ENCODE measurements at regions not wholly inside any gene's neighbourhood (a gene's known extent, or its start where the extent isn't known, plus 50 kb on each side); places are given as distances from the start of the nearest gene placed in this dataset.

- Histone ChIP-seq H3K27me3 (ENCODE audit: control insufficient read depth, insufficient read depth, low read length) (no peaks in the 10 kb centered on the region), H3K27ac (ENCODE audit: low read depth, low read length) (no peak overlapping the region), H3K4me1 (ENCODE audit: control insufficient read depth, insufficient read depth, low read length) (no peaks in the 10 kb centered on the region), H3K4me3 (ENCODE audit: low read depth, low read length) (no peak overlapping the region), H3K9me3 (ENCODE audit: control insufficient read depth, insufficient read depth, low read length) (peaks cover 2% of the 10 kb centered on the region), H3K36me3 (ENCODE audit: control insufficient read depth, insufficient read depth, low read length) (no peaks in the 10 kb centered on the region)
- WGBS (ENCODE audit: insufficient coverage): no CpG with 5 or more reads among the region's 3 CpGs
- DNase-seq (ENCODE audit: low read depth in 4 of 6, low spot score in 6 of 6): no peak
These were observed 2194.3 kb upstream of the CELF4 start for GRCh38 chr18:39759926-39760325.

- Histone ChIP-seq H3K4me3 (ENCODE audit: low read depth, low read length) (no peak overlapping the region), H3K4me1 (ENCODE audit: control insufficient read depth, insufficient read depth, low read length) (no peaks in the 10 kb centered on the region), H3K27ac (ENCODE audit: low read depth, low read length) (no peak overlapping the region), H3K27me3 (ENCODE audit: control insufficient read depth, insufficient read depth, low read length) (no peaks in the 10 kb centered on the region), H3K36me3 (ENCODE audit: control insufficient read depth, insufficient read depth, low read length) (no peaks in the 10 kb centered on the region), H3K9me3 (ENCODE audit: control insufficient read depth, insufficient read depth, low read length) (peaks cover 2% of the 10 kb centered on the region)
- DNase-seq (ENCODE audit: low read depth in 4 of 6, low spot score in 6 of 6): no peak
- 89% methylated on average over 3 of the region's 4 CpGs for WGBS (ENCODE audit: insufficient coverage)
These were observed 2187.6 kb upstream of the CELF4 start for GRCh38 chr18:39753178-39753577.

DNA sequence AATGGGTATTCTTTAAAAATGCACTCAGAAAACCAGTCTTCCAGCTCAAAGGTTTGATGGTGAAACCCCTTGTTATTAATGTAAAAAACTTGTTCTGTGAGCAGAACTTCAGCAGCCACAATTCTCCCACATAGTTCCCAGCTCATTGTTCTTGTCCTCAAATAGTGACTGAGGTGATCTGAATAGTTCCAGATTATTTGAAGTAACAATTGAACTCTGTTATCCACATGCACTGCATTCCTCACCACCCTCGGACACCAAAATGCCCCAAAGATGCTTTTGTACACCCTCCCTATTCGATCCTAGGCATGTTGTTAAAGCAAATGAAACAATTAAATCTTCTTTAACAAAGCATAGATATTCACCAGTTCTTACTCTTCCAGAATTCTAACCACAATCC is 2186.8 kb upstream of the CELF4 start:
- Histone ChIP-seq H3K27me3 (ENCODE audit: control insufficient read depth, insufficient read depth, low read length) (no peaks in the 10 kb centered on the region), H3K27ac (ENCODE audit: low read depth, low read length) (no peak overlapping the region), H3K9me3 (ENCODE audit: control insufficient read depth, insufficient read depth, low read length) (no peaks in the 10 kb centered on the region), H3K4me1 (ENCODE audit: control insufficient read depth, insufficient read depth, low read length) (no peaks in the 10 kb centered on the region), H3K4me3 (ENCODE audit: low read depth, low read length) (no peak overlapping the region), H3K36me3 (ENCODE audit: control insufficient read depth, insufficient read depth, low read length) (no peaks in the 10 kb centered on the region)
- WGBS (ENCODE audit: insufficient coverage): 60% methylated on average over 1 of the region's 2 CpGs
- DNase-seq (ENCODE audit: low read depth in 4 of 6, low spot score in 6 of 6): no peak

DNA sequence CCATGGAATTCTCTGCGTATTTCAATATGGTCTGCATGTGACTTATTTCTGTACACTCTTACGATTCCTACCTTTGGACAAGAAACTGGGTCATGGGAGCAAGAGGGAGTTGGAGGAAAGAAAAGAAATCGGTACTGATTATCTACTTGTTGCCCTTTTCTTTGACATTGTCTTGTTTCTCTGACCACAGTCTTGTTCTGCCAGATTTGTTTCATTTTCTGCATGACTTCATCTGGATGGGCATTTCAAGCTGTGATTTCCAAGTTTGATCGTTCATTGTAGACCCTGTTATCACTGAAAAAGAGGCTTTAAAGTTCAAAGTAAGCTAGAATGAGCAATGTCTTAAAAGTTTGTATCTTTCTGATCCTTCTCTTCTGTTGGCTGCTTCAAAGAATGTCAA is 2186.3 kb upstream of the CELF4 start:
- Histone ChIP-seq H3K27ac (ENCODE audit: low read depth, low read length) (no peak overlapping the region), H3K9me3 (ENCODE audit: control insufficient read depth, insufficient read depth, low read length) (no peaks in the 10 kb centered on the region), H3K27me3 (ENCODE audit: control insufficient read depth, insufficient read depth, low read length) (no peaks in the 10 kb centered on the region), H3K4me1 (ENCODE audit: control insufficient read depth, insufficient read depth, low read length) (no peaks in the 10 kb centered on the region), H3K36me3 (ENCODE audit: control insufficient read depth, insufficient read depth, low read length) (no peaks in the 10 kb centered on the region), H3K4me3 (ENCODE audit: low read depth, low read length) (no peak overlapping the region)
- 83% methylated on average over 3 of the region's 4 CpGs for WGBS (ENCODE audit: insufficient coverage)
- no peak for DNase-seq (ENCODE audit: low read depth in 4 of 6, low spot score in 6 of 6)

DNA sequence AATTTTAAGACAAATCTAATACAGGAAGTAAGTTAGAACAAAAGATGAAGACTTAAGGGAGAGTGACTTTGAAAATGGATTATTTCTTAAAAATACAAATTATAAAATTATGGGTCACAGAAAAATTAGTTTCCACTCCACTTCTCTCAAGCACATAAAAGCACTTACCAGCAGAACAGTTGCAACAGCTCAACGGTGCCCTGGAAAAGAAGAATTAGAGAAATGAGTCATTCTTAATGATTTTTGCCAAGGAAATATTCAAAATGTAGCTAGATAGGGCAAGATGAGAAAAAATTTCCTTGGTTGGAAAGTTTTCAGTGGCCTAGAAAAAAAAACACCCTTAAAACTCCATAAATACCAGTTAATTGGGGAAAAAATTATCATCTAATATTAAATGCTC is 2185.6 kb upstream of the CELF4 start:
- Histone ChIP-seq H3K27ac (ENCODE audit: low read depth, low read length) (no peak overlapping the region), H3K36me3 (ENCODE audit: control insufficient read depth, insufficient read depth, low read length) (no peaks in the 10 kb centered on the region), H3K9me3 (ENCODE audit: control insufficient read depth, insufficient read depth, low read length) (no peaks in the 10 kb centered on the region), H3K4me3 (ENCODE audit: low read depth, low read length) (no peak overlapping the region), H3K4me1 (ENCODE audit: control insufficient read depth, insufficient read depth, low read length) (no peaks in the 10 kb centered on the region), H3K27me3 (ENCODE audit: control insufficient read depth, insufficient read depth, low read length) (no peaks in the 10 kb centered on the region)
- DNase-seq (ENCODE audit: low read depth in 4 of 6, low spot score in 6 of 6): no peak
- WGBS (ENCODE audit: insufficient coverage): no CpG with 5 or more reads among the region's 1 CpG

DNA sequence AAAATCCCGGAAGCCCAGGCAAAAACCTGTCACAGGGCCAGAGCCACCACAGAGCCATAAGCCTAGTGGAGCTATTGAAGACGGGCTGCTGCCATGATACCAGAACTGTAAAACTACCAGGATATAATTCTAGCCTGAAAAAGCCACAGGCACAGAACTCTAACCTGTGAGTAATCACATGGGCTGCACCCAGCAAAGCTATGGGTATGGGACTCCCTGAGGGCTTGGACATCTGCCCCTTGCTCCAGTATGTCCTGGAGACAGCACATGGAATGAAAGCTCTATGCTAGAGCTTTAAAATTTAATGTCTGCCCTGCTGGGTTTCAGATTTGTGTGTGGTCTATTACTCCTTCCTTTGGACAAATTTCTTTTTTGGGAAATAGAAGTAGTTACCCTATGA is 2183.6 kb upstream of the CELF4 start:
- Histone ChIP-seq H3K4me3 (ENCODE audit: low read depth, low read length) (no peak overlapping the region), H3K36me3 (ENCODE audit: control insufficient read depth, insufficient read depth, low read length) (no peaks in the 10 kb centered on the region), H3K9me3 (ENCODE audit: control insufficient read depth, insufficient read depth, low read length) (no peaks in the 10 kb centered on the region), H3K27me3 (ENCODE audit: control insufficient read depth, insufficient read depth, low read length) (no peaks in the 10 kb centered on the region), H3K27ac (ENCODE audit: low read depth, low read length) (no peak overlapping the region), H3K4me1 (ENCODE audit: control insufficient read depth, insufficient read depth, low read length) (no peaks in the 10 kb centered on the region)
- no peak for DNase-seq (ENCODE audit: low read depth in 4 of 6, low spot score in 6 of 6)
- WGBS (ENCODE audit: insufficient coverage): 90% methylated on average over 2 of the region's 2 CpGs

DNA sequence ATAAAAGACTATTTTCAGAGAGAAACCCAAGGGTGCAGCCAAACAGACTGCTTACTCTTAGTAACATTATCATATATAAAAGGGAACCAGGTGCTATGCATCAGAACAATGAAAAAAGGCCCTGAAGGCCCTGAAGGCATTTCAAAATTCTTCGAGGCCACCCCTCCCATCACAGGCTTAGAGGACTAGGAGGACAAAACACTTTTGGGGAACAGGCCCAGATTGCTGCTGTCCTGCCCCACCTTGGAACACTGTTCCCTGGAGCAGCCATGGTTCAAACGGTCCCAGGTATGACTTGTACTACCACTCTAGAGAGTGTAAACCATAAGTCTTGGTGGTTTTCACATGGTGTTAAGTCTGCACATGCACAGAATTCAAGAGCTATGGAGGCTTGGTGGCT is 2183.1 kb upstream of the CELF4 start:
- 100% methylated on average over 1 of the region's 2 CpGs for WGBS (ENCODE audit: insufficient coverage)
- Histone ChIP-seq H3K4me3 (ENCODE audit: low read depth, low read length) (no peak overlapping the region), H3K36me3 (ENCODE audit: control insufficient read depth, insufficient read depth, low read length) (no peaks in the 10 kb centered on the region), H3K27ac (ENCODE audit: low read depth, low read length) (no peak overlapping the region), H3K4me1 (ENCODE audit: control insufficient read depth, insufficient read depth, low read length) (no peaks in the 10 kb centered on the region), H3K27me3 (ENCODE audit: control insufficient read depth, insufficient read depth, low read length) (no peaks in the 10 kb centered on the region), H3K9me3 (ENCODE audit: control insufficient read depth, insufficient read depth, low read length) (no peaks in the 10 kb centered on the region)
- no peak for DNase-seq (ENCODE audit: low read depth in 4 of 6, low spot score in 6 of 6)

GRCh38 chr18:39746201-39746600 is 2180.6 kb upstream of the CELF4 start:
- H3K27me3 ChIP-seq (ENCODE audit: control insufficient read depth, insufficient read depth, low read length): no peaks in the 10 kb centered on the region
- H3K4me3 ChIP-seq (ENCODE audit: low read depth, low read length): no peak overlapping the region
- no peaks in the 10 kb centered on the region for H3K9me3 ChIP-seq (ENCODE audit: control insufficient read depth, insufficient read depth, low read length)
- no peaks in the 10 kb centered on the region for H3K4me1 ChIP-seq (ENCODE audit: control insufficient read depth, insufficient read depth, low read length)
- 89% methylated on average over 1 of the region's 4 CpGs for WGBS (ENCODE audit: insufficient coverage)
- H3K27ac ChIP-seq (ENCODE audit: low read depth, low read length): no peak overlapping the region
- no peaks in the 10 kb centered on the region for H3K36me3 ChIP-seq (ENCODE audit: control insufficient read depth, insufficient read depth, low read length)
- no peak for DNase-seq (ENCODE audit: low read depth in 4 of 6, low spot score in 6 of 6)

- Histone ChIP-seq H3K4me1 (ENCODE audit: control insufficient read depth, insufficient read depth, low read length) (no peaks in the 10 kb centered on the region), H3K36me3 (ENCODE audit: control insufficient read depth, insufficient read depth, low read length) (no peaks in the 10 kb centered on the region), H3K9me3 (ENCODE audit: control insufficient read depth, insufficient read depth, low read length) (no peaks in the 10 kb centered on the region), H3K27ac (ENCODE audit: low read depth, low read length) (no peak overlapping the region), H3K27me3 (ENCODE audit: control insufficient read depth, insufficient read depth, low read length) (no peaks in the 10 kb centered on the region), H3K4me3 (ENCODE audit: low read depth, low read length) (no peak overlapping the region)
- no peak for DNase-seq (ENCODE audit: low read depth in 4 of 6, low spot score in 6 of 6)
These were observed 2177.9 kb upstream of the CELF4 start for GRCh38 chr18:39743463-39743862.

- Histone ChIP-seq H3K4me3 (ENCODE audit: low read depth, low read length) (no peak overlapping the region), H3K9me3 (ENCODE audit: control insufficient read depth, insufficient read depth, low read length) (no peaks in the 10 kb centered on the region), H3K27me3 (ENCODE audit: control insufficient read depth, insufficient read depth, low read length) (no peaks in the 10 kb centered on the region), H3K36me3 (ENCODE audit: control insufficient read depth, insufficient read depth, low read length) (no peaks in the 10 kb centered on the region), H3K4me1 (ENCODE audit: control insufficient read depth, insufficient read depth, low read length) (no peaks in the 10 kb centered on the region), H3K27ac (ENCODE audit: low read depth, low read length) (no peak overlapping the region)
- 70% methylated on average over 6 of the region's 8 CpGs for WGBS (ENCODE audit: insufficient coverage)
- DNase-seq (ENCODE audit: low read depth in 4 of 6, low spot score in 6 of 6): peak in 2 of 6 donors; percentile 21 to 55
These were observed 2176.3 kb upstream of the CELF4 start for GRCh38 chr18:39741755-39742466.
